ENCODE measurements at regions not wholly inside any gene's neighbourhood (a gene's known extent, or its start where the extent isn't known, plus 50 kb on each side); places are given as distances from the start of the nearest gene placed in this dataset.
"Not testable (repeated sequence)": the region's sequence is repeated elsewhere in the genome, so short reads cannot be mapped to it uniquely, and the experiment has no call there.

DNA sequence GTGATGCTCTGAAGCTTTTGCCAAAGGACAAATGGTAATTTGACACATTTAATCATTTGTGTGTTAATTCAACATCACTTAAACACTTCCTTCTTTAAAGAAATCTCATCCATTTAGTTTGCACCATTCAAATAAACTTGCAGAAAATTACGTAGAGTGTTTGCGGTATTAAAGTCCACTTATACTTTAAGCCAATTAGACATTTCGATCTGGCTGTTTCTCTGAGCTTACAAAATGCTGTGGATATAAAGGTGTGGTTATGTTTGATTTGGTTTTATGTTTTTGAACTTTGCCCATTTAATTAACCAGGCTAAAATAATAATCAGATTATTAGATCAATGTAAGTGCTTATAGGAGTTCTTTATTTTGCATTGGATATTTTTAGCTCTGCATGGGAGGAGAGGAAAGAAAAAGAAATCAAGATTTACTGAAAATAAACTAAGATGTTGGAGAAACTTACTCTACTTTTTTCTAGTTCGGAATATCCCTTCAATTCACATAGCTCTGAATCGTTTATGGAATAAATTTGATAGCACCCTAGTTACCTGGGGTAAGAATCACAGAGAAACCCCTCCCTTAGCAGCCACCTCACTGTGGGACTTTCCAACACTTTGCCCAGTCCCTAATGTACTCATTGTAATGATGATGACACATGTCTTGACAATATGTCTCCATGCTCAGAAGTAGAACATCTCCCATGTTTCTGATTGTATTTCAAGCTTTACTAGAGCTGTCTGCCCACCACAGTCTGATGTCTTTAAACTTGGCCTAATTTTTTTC is 268.0 kb downstream of the BTG1 start:
- no peak for DNase-seq
- H3K4me3 ChIP-seq (ENCODE audit: low read depth, low read length): no peak overlapping the region
- H3K9me3 Mint-ChIP-seq (ENCODE audit: unreplicated experiment): peaks cover 15% of the 10 kb centered on the region
- H3K4me1 ChIP-seq: no peaks in the 10 kb centered on the region
- POLR2A ChIA-PET: interaction anchor here (0.7 kb wide), 1 partner anchor 268 kb away, joined by 3 read pairs; the partner anchor contains the start of gene BTG1
- H3K9me3 ChIP-seq: no peaks in the 10 kb centered on the region
- CTCF ChIA-PET: no interaction called here
- BruUV-seq (replicated peaks): no TSS peak
- H3K4me1 Mint-ChIP-seq (ENCODE audit: low read depth, unreplicated experiment): no peaks in the 10 kb centered on the region
- intact Hi-C loops (cut with micrococcal nuclease; ENCODE audit: unreplicated experiment): no loop called here
- H3K27me3 ChIP-seq (replicated peaks; ENCODE audit: control insufficient read depth, insufficient read depth, low read length): no peaks in the 10 kb centered on the region
- no peaks in the 10 kb centered on the region for H3K27me3 Mint-ChIP-seq (ENCODE audit: insufficient read depth, unreplicated experiment)
- H3K27ac Mint-ChIP-seq (ENCODE audit: unreplicated experiment): no peak overlapping the region
- H3K4me3 Mint-ChIP-seq (ENCODE audit: unreplicated experiment): no peak overlapping the region
- no peaks in the 10 kb centered on the region for H3K36me3 Mint-ChIP-seq (ENCODE audit: insufficient read depth, unreplicated experiment)
- TF ChIP-seq, protein P1, sequence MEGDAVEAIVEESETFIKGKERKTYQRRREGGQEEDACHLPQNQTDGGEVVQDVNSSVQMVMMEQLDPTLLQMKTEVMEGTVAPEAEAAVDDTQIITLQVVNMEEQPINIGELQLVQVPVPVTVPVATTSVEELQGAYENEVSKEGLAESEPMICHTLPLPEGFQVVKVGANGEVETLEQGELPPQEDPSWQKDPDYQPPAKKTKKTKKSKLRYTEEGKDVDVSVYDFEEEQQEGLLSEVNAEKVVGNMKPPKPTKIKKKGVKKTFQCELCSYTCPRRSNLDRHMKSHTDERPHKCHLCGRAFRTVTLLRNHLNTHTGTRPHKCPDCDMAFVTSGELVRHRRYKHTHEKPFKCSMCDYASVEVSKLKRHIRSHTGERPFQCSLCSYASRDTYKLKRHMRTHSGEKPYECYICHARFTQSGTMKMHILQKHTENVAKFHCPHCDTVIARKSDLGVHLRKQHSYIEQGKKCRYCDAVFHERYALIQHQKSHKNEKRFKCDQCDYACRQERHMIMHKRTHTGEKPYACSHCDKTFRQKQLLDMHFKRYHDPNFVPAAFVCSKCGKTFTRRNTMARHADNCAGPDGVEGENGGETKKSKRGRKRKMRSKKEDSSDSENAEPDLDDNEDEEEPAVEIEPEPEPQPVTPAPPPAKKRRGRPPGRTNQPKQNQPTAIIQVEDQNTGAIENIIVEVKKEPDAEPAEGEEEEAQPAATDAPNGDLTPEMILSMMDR (IDR thresholded peaks at IDR 0.05; ENCODE audit: insufficient read depth in 1 of 2, low read depth in 1 of 2, low read length in 1 of 2, severe bottlenecking in 1 of 2, unreplicated experiment in 1 of 2): no peak
- no peaks in the 10 kb centered on the region for H3K36me3 ChIP-seq (ENCODE audit: control insufficient read depth, insufficient read depth, low read length)

DNA sequence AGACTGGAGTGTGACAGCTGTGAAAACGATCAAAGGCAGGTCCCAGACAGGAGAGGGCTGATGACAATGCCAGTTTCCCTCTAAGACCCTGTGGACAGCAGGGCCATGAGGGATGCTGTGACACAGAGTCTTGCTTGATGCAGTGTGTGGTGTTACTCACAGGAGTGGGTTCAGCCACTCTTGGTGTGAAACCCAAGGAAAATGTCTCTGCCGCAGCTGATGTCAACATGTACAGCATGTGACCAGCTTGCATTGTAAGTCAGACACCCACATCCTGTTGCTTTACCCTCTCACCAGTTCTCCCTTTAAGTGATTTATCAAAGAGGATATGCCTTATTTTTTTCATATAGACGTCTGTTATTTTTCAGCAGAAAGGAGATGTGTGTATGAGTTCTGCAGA is 268.6 kb downstream of the BTG1 start:
- no peak for DNase-seq
- no peaks in the 10 kb centered on the region for H3K36me3 Mint-ChIP-seq (ENCODE audit: insufficient read depth, unreplicated experiment)
- H3K36me3 ChIP-seq (ENCODE audit: control insufficient read depth, insufficient read depth, low read length): no peaks in the 10 kb centered on the region

DNA sequence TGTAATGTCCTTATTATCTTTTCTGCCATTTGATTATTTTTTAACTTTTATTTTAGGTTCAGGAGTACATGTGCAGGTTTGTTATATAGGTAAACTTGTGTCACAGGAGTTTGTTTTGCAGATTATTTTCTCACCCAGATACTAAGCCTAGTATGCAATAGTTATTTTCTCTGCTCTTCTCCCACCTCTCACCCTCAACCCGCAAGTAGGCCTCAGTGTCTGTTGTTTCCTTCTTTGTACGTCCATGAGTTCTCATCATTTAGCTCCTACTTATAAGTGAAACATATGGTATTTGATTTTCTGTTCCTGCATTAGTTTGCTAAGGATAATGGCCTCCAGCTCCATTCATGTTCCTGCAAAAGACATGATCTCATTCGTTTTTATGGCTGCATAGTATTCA is 270.0 kb downstream of the BTG1 start:
- H3K4me3 Mint-ChIP-seq (ENCODE audit: unreplicated experiment); CTCF ChIA-PET: not testable (repeated sequence)

More for the DNA sequence above, 268.6 kb downstream of the BTG1 start:
- Histone ChIP-seq H3K9me3 (no peaks in the 10 kb centered on the region), H3K27me3 (replicated peaks; ENCODE audit: control insufficient read depth, insufficient read depth, low read length) (no peaks in the 10 kb centered on the region), H3K4me3 (ENCODE audit: low read depth, low read length) (no peak overlapping the region), H3K4me1 (no peaks in the 10 kb centered on the region)
- no TSS peak for BruUV-seq (replicated peaks)
- ChIA-PET CTCF (no interaction called here), POLR2A (interaction anchor here (0.7 kb wide), 1 partner anchor 269 kb away, joined by 3 read pairs; the partner anchor contains the start of gene BTG1)
- Mint-ChIP-seq H3K4me3 (ENCODE audit: unreplicated experiment) (no peak overlapping the region), H3K4me1 (ENCODE audit: low read depth, unreplicated experiment) (no peaks in the 10 kb centered on the region), H3K27me3 (ENCODE audit: insufficient read depth, unreplicated experiment) (no peaks in the 10 kb centered on the region), H3K9me3 (ENCODE audit: unreplicated experiment) (peaks cover 15% of the 10 kb centered on the region), H3K27ac (ENCODE audit: unreplicated experiment) (no peak overlapping the region)
- intact Hi-C loops (cut with micrococcal nuclease; ENCODE audit: unreplicated experiment): no loop called here
- TF ChIP-seq, protein P1 (IDR thresholded peaks at IDR 0.05; ENCODE audit: insufficient read depth in 1 of 2, low read depth in 1 of 2, low read length in 1 of 2, severe bottlenecking in 1 of 2, unreplicated experiment in 1 of 2): no peak

More for the DNA sequence above, 270.0 kb downstream of the BTG1 start:
- POLR2A ChIA-PET; H3K9me3 ChIP-seq; H3K27me3 ChIP-seq (replicated peaks; ENCODE audit: control insufficient read depth, insufficient read depth, low read length); H3K27ac Mint-ChIP-seq (ENCODE audit: unreplicated experiment); H3K36me3 ChIP-seq (ENCODE audit: control insufficient read depth, insufficient read depth, low read length); H3K36me3 Mint-ChIP-seq (ENCODE audit: insufficient read depth, unreplicated experiment); H3K4me3 ChIP-seq (ENCODE audit: low read depth, low read length); DNase-seq; intact Hi-C loops (cut with micrococcal nuclease; ENCODE audit: unreplicated experiment); H3K4me1 ChIP-seq; BruUV-seq (replicated peaks); H3K27me3 Mint-ChIP-seq (ENCODE audit: insufficient read depth, unreplicated experiment); H3K4me1 Mint-ChIP-seq (ENCODE audit: low read depth, unreplicated experiment): not testable (repeated sequence)
- H3K9me3 Mint-ChIP-seq (ENCODE audit: unreplicated experiment): peaks cover 15% of the 10 kb centered on the region
